Ecto neural progenitor cell (in vitro differentiated cells): ENCODE measurements at regions not wholly inside any gene's neighbourhood (a gene's known extent, or its start where the extent isn't known, plus 50 kb on each side); places are given as distances from the start of the nearest gene placed in this dataset.
"Not testable (repeated sequence)": the region's sequence is repeated elsewhere in the genome, so short reads cannot be mapped to it uniquely, and the experiment has no call there.

Experiments
- DNase-seq: peaks from one replicate; pipeline ENCODE4 v3.0.0-alpha.2; 2018; ENCODE audit warnings: low spot score

GRCh38 chrX:102784550-102784949 is 64.0 kb downstream of the GPRASP3 start:
- no peak for DNase-seq

DNA sequence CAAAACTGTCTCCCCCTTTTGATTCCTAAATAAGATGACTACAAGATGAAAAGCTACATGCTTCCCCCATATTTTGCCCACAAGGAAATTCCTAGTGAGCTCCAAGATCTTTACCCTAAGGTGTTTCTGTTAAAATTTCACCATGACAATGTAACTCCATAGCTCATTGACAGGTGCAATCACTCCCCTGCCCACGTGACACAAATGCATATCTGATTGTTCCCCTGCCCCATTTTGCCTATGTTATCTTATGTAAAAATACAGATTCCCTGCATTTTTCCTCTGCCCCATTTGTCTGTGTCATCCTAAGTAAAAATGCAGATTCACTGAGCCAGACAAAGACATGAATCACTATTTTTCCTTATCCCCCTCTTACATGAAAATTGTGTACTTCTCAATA is 66.7 kb downstream of the GPRASP3 start:
- no peak for DNase-seq

GRCh38 chrX:102808336-102808735 is 87.8 kb downstream of the GPRASP3 start:
- no peak for DNase-seq

GRCh38 chrX:102818269-102818668 is 97.7 kb downstream of the GPRASP3 start:
- not testable (repeated sequence) for DNase-seq

GRCh38 chrX:102832661-102833060 is 104.4 kb upstream of the RAB40AL start:
- no peak for DNase-seq

GRCh38 chrX:102833136-102833535 is 103.9 kb upstream of the RAB40AL start:
- DNase-seq = no peak

- no peak for DNase-seq
Measured at GRCh38 chrX:102835504-102836146, 101.4 kb upstream of the RAB40AL start.

GRCh38 chrX:102837847-102838246 is 99.2 kb upstream of the RAB40AL start:
- no peak for DNase-seq

- DNase-seq = no peak
Measured at GRCh38 chrX:102840871-102841705, 96.0 kb upstream of the RAB40AL start.

GRCh38 chrX:102841706-102842003 is 95.4 kb upstream of the RAB40AL start:
- DNase-seq = no peak

GRCh38 chrX:102845020-102845419 is 92.1 kb upstream of the RAB40AL start:
- DNase-seq = no peak

DNA sequence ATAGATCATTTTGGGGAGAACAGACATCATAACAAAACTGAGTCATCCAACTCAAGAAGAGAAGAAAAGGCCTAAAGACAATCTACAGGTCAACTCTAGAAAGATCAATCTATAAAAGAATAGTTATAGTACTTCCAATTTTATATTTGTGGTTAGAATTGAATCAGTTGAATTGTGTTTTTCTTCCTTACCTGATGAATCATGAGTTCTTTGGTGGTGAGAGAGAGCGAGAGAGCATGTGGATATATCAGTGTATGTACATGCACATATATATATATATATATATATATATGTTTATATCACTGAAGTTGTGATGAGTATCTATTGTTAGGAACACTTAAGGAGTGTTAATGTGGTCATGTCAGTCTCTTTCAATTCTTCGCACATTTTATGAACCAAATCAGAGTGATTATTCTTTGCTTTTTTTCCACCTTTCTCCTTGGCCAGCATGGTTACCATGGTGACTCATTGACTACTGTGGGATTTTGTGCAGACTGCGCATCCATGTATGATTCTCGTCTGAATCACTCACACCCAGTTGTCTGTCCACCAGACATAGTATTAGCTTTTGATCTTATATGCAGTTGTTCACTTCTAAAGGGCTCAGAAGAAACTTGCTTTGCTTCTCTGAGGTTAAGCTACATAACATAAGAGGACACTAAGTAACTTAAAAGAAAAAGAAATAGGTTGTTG is 90.4 kb upstream of the RAB40AL start:
- no peak for DNase-seq

GRCh38 chrX:102847362-102847761 is 89.7 kb upstream of the RAB40AL start:
- no peak for DNase-seq

GRCh38 chrX:102849396-102849795 is 87.7 kb upstream of the RAB40AL start:
- no peak for DNase-seq

GRCh38 chrX:102858826-102859549 is 78.1 kb upstream of the RAB40AL start:
- not testable (repeated sequence) for DNase-seq

DNA sequence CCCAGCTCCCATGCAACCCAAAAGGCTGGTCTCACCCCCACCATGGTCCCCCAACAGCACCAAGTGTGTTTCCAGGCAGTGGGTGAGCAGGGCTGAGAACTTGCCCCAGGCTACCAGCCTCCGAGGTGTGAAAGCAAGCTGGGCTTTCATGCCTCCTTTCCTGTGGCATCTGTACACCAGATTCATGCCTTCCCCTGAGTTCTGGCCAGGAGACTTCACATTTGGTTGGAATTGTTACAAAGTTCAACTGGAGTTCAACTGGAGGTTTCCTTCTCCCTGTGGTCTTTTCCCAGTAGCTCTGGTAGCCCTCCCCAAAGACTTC is 77.6 kb upstream of the RAB40AL start:
- DNase-seq = no peak

- no peak for DNase-seq
Measured at GRCh38 chrX:102860235-102860634, 76.8 kb upstream of the RAB40AL start.

DNA sequence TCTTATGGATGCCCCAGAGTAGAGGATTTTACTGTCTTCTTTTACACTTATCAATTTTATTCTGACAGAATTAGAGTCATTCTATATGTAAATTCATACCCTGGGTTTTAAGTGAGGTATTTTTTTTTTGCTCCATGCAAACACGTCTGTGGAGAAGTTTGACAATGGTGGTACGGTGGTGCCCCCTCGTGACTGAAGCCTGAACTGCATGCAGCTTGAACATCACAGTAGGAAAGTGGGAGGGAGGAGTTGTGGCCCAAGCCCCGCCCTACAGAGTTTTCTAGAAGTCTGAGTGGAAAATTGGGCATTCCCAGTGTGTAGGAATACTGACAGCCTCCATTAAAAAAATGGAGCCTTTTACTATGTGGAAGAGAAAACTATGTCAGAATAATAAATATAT is 73.3 kb upstream of the RAB40AL start:
- DNase-seq = peak; percentile 75

DNA sequence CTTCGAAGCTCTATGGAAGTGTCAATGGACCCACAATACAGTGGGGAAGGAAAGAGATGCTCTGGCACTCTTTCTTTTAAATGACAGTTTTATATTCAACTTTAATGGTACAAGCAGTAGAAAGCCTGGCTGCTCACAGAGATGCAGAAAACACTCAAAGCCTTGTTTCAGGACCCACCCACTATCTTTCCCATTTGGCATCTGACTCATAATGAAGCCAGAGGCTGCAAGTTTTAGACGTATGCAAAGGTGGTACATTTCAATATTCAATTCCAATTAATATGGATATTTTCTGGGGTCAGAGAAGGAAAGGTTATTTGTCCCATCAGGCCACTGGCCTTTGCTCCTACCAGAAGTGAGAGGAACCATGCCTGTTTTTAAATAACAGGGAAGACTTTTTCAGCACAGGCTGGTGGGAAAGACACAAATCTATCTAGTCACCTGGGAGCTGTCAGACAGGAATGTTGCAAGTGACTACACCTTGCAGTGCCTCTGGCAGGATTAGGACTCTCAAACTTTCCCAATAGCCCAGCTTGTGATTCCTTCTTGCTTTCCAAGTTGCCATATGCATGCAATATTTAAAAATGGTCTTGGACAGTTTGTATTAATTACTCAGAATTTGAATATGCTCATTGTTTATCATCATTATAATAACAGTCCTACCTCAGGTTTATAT is 70.0 kb upstream of the RAB40AL start:
- no peak for DNase-seq

- no peak for DNase-seq
Measured at GRCh38 chrX:102883491-102883890, 53.6 kb upstream of the RAB40AL start.
